ENCODE measurements at regions not wholly inside any gene's neighbourhood (a gene's known extent, or its start where the extent isn't known, plus 50 kb on each side); places are given as distances from the start of the nearest gene placed in this dataset.

GRCh38 chrY:17330733-17331132 lies 549.3 kb downstream of the CDY2B start:
- H4K20me1 ChIP-seq (ENCODE audit: insufficient read depth): no peaks in the 10 kb centered on the region
- H3K4me1 ChIP-seq (ENCODE audit: control insufficient read depth in 1 of 2, insufficient read depth in 2 of 2, low read length in 2 of 2): no peaks in the 10 kb centered on the region
- no peaks in the 10 kb centered on the region for H3K36me3 ChIP-seq (ENCODE audit: control insufficient read depth in 1 of 2, insufficient read depth in 2 of 2, low read length in 2 of 2)
- ChIA-PET RAD21 (ENCODE audit: low non-redundant PET in 1 of 2, low total read pairs in 2 of 2, uncharacterized antibody in 2 of 2, unreplicated experiment in 2 of 2) (no interaction called here), CTCF (no interaction called here), POLR2A (no interaction called here)
- no peak overlapping the region for H2AFZ ChIP-seq (ENCODE audit: low read depth, low read length, poor library complexity, severe bottlenecking)
- no peaks in the 10 kb centered on the region for H3K79me2 ChIP-seq (ENCODE audit: insufficient read depth, low read length)
- H3K9me3 ChIP-seq (ENCODE audit: control insufficient read depth in 1 of 2, insufficient read depth in 1 of 2, low read depth in 1 of 2, low read length in 2 of 2): no peaks in the 10 kb centered on the region
- H3K27me3 ChIP-seq (ENCODE audit: insufficient read depth, low read length): no peaks in the 10 kb centered on the region
- no peak overlapping the region for H3K9ac ChIP-seq (ENCODE audit: low read length)
- H3K9me2 ChIP-seq (ENCODE audit: insufficient read depth): no peaks in the 10 kb centered on the region
- no peak overlapping the region for H3K27ac ChIP-seq (ENCODE audit: low read depth, low read length)
- H3K4me3 ChIP-seq (replicated peaks in 1 of 2; ENCODE audit: low read depth in 1 of 2, low read length in 2 of 2): no peak overlapping the region
- DNase-seq (ENCODE audit: low read depth, low spot score): no peak
- intact Hi-C loops (cut with micrococcal nuclease): no loop called here
- TF ChIP-seq ZFX (IDR thresholded peaks at IDR 0.05): no peak
- TF ChIP-seq, protein P1, sequence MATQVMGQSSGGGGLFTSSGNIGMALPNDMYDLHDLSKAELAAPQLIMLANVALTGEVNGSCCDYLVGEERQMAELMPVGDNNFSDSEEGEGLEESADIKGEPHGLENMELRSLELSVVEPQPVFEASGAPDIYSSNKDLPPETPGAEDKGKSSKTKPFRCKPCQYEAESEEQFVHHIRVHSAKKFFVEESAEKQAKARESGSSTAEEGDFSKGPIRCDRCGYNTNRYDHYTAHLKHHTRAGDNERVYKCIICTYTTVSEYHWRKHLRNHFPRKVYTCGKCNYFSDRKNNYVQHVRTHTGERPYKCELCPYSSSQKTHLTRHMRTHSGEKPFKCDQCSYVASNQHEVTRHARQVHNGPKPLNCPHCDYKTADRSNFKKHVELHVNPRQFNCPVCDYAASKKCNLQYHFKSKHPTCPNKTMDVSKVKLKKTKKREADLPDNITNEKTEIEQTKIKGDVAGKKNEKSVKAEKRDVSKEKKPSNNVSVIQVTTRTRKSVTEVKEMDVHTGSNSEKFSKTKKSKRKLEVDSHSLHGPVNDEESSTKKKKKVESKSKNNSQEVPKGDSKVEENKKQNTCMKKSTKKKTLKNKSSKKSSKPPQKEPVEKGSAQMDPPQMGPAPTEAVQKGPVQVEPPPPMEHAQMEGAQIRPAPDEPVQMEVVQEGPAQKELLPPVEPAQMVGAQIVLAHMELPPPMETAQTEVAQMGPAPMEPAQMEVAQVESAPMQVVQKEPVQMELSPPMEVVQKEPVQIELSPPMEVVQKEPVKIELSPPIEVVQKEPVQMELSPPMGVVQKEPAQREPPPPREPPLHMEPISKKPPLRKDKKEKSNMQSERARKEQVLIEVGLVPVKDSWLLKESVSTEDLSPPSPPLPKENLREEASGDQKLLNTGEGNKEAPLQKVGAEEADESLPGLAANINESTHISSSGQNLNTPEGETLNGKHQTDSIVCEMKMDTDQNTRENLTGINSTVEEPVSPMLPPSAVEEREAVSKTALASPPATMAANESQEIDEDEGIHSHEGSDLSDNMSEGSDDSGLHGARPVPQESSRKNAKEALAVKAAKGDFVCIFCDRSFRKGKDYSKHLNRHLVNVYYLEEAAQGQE (IDR thresholded peaks at IDR 0.05; ENCODE audit: low read depth): no peak
- no peak for TF ChIP-seq CEBPB (IDR thresholded peaks at IDR 0.05; ENCODE audit: low read depth)
- TF ChIP-seq EZH2phosphoT487 (IDR thresholded peaks at IDR 0.05; ENCODE audit: borderline replicate concordance): no peak
- TF ChIP-seq, protein P2, sequence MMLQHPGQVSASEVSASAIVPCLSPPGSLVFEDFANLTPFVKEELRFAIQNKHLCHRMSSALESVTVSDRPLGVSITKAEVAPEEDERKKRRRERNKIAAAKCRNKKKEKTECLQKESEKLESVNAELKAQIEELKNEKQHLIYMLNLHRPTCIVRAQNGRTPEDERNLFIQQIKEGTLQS (IDR thresholded peaks at IDR 0.05): no peak
- TF ChIP-seq POLR2A (IDR thresholded peaks at IDR 0.05; ENCODE audit: borderline replicate concordance, extremely low read depth, insufficient read depth, insufficient read length): no peak
- TF ChIP-seq YY1 (IDR thresholded peaks at IDR 0.05; ENCODE audit: extremely low read depth, insufficient replicate concordance, low read depth, low read length): no peak
- TF ChIP-seq ELF1 (IDR thresholded peaks at IDR 0.05; ENCODE audit: borderline replicate concordance, low read depth): no peak
- TF ChIP-seq SRF (IDR thresholded peaks at IDR 0.05; ENCODE audit: low read depth): no peak
- TF ChIP-seq ZNF274 (IDR thresholded peaks at IDR 0.05; ENCODE audit: low read depth, low read length): no peak
- TF ChIP-seq EZH2 (IDR thresholded peaks at IDR 0.05): no peak
- no peak for TF ChIP-seq EGR1 (IDR thresholded peaks at IDR 0.05; ENCODE audit: low read depth)
- no peak for ATAC-seq
- H3K4me2 ChIP-seq (ENCODE audit: low read length): no peak overlapping the region
- BruUV-seq (replicated peaks): no TSS peak
